Trophoblast cell (in vitro differentiated cells and primary cell): ENCODE measurements at regions not wholly inside any gene's neighbourhood (a gene's known extent, or its start where the extent isn't known, plus 50 kb on each side); places are given as distances from the start of the nearest gene placed in this dataset.

Experiments used
- DNase-seq, 2 donors: peaks; one replicate each; pipeline ENCODE4 v3.0.0-alpha.2; 2016
- H2AFZ ChIP-seq: 2 replicates; pipeline ENCODE4 v1.6.1; 2013; ENCODE audit warnings: low read length, moderate library complexity, mild to moderate bottlenecking; ENCODE audit not compliant: insufficient read depth, poor library complexity
- H2AK5ac ChIP-seq: 2 replicates; pipeline ENCODE4 v1.6.1; 2013; ENCODE audit warnings: mild to moderate bottlenecking, low read length
- H2BK120ac ChIP-seq: 2 replicates; pipeline ENCODE4 v1.6.1; 2013; ENCODE audit warnings: low read length, mild to moderate bottlenecking, moderate library complexity; ENCODE audit not compliant: insufficient read depth, poor library complexity
- H2BK12ac ChIP-seq: 2 replicates; pipeline ENCODE4 v1.6.1; 2013; ENCODE audit warnings: mild to moderate bottlenecking, low read length, moderate library complexity
- H2BK5ac ChIP-seq: 2 replicates; pipeline ENCODE4 v1.6.1; 2013; ENCODE audit warnings: low read length, low read depth, moderate library complexity, mild to moderate bottlenecking; ENCODE audit not compliant: poor library complexity
- H3K14ac ChIP-seq: 2 replicates; pipeline ENCODE4 v1.6.1; 2013; ENCODE audit warnings: mild to moderate bottlenecking, low read length
- H3K18ac ChIP-seq: 2 replicates; pipeline ENCODE4 v1.6.1; 2013; ENCODE audit warnings: mild to moderate bottlenecking, low read length
- H3K23ac ChIP-seq: 2 replicates; pipeline ENCODE4 v1.6.1; 2013; ENCODE audit warnings: low read length
- H3K27ac ChIP-seq: 2 replicates; pipeline ENCODE4 v1.5.1; 2013; ENCODE audit warnings: low read depth, mild to moderate bottlenecking, inconsistent platforms, low read length, moderate library complexity
- H3K27me3 ChIP-seq: 2 replicates; pipeline ENCODE4 v1.6.1; 2013; ENCODE audit warnings: inconsistent platforms, mild to moderate bottlenecking, low read length, moderate library complexity; ENCODE audit not compliant: insufficient read depth
- H3K36me3 ChIP-seq, 2 experiments: 1 replicate in 1 of 2; 2 replicates in 1 of 2; pipeline ENCODE4 v1.6.1; 2013; ENCODE audit warnings: low read length in 2 of 2, mild to moderate bottlenecking in 2 of 2, moderate library complexity in 1 of 2; ENCODE audit not compliant: insufficient read depth in 2 of 2, control insufficient read depth in 1 of 2
- H3K4ac ChIP-seq: 2 replicates; pipeline ENCODE4 v1.6.1; 2013; ENCODE audit warnings: low read depth, mild to moderate bottlenecking, low read length, moderate library complexity
- H3K4me1 ChIP-seq, 2 experiments: 1 replicate in 1 of 2; 2 replicates in 1 of 2; pipeline ENCODE4 v1.6.1; 2013; ENCODE audit warnings: low read length in 2 of 2, mild to moderate bottlenecking in 2 of 2, moderate library complexity in 1 of 2; ENCODE audit not compliant: insufficient read depth in 2 of 2, control insufficient read depth in 1 of 2
- H3K4me2 ChIP-seq: 2 replicates; pipeline ENCODE4 v1.6.1; 2013; ENCODE audit warnings: inconsistent platforms, mild to moderate bottlenecking, low read length, moderate library complexity
- H3K4me3 ChIP-seq: 2 replicates; pipeline ENCODE4 v1.5.1; 2013; ENCODE audit warnings: mild to moderate bottlenecking, low read depth, low read length, inconsistent platforms
- H3K79me1 ChIP-seq: one replicate; pipeline ENCODE4 v1.6.1; 2013; ENCODE audit warnings: low read length
- H3K79me2 ChIP-seq: 2 replicates; pipeline ENCODE4 v1.6.1; 2013; ENCODE audit warnings: low read length, mild to moderate bottlenecking; ENCODE audit not compliant: control insufficient read depth, insufficient read depth, poor library complexity
- H3K9ac ChIP-seq: 2 replicates; pipeline ENCODE4 v1.6.1; 2013; ENCODE audit warnings: mild to moderate bottlenecking, low read length
- H3K9me3 ChIP-seq: 2 replicates; pipeline ENCODE4 v1.6.1; 2013; ENCODE audit warnings: low read depth, mild to moderate bottlenecking, control low read depth, inconsistent platforms, low read length; ENCODE audit not compliant: insufficient read depth
- H4K12ac ChIP-seq: 2 replicates; pipeline ENCODE4 v1.6.1; 2013; ENCODE audit warnings: low read depth, mild to moderate bottlenecking, low read length, moderate library complexity
- H4K8ac ChIP-seq: 2 replicates; pipeline ENCODE4 v1.6.1; 2013; ENCODE audit warnings: low read depth, mild to moderate bottlenecking, low read length, moderate library complexity
- H4K91ac ChIP-seq: one replicate; pipeline ENCODE4 v1.6.1; 2013; ENCODE audit warnings: low read depth, mild to moderate bottlenecking, low read length, moderate library complexity
- WGBS: extraction: QIAGEN DNeasy Blood & Tissue Kit; methylation state at CpG from one replicate; pipeline ENCODE4 v1.1.7; 2013; ENCODE audit warnings: missing lambda C conversion rate; ENCODE audit not compliant: insufficient read length, insufficient coverage; ENCODE audit errors: extremely low coverage; 5-methylcytosine and 5-hydroxymethylcytosine counted together

- Histone ChIP-seq H3K23ac (no peak overlapping the region), H3K27me3 (no peaks in the 10 kb centered on the region), H3K9ac (no peak overlapping the region), H3K18ac (no peak overlapping the region), H2BK5ac (no peak overlapping the region), H2BK12ac (no peak overlapping the region), H4K12ac (no peak overlapping the region), H3K27ac (no peak overlapping the region), H3K9me3 (no peaks in the 10 kb centered on the region), H3K36me3 (no peaks in the 10 kb centered on the region), H2AFZ (no peak overlapping the region), H3K4me1 (peaks cover 3 to 4% of the 10 kb centered on the region in 2 experiments), H3K4me2 (no peak overlapping the region), H2BK120ac (no peak overlapping the region), H3K79me2 (no peaks in the 10 kb centered on the region), H3K14ac (no peak overlapping the region), H3K4ac (no peak overlapping the region), H4K91ac (no peak overlapping the region), H2AK5ac (no peak overlapping the region), H3K4me3 (no peak overlapping the region), H4K8ac (no peak overlapping the region), H3K79me1 (no peaks in the 10 kb centered on the region)
- WGBS, result no CpG with 5 or more reads among the region's 3 CpGs
- no peak for DNase-seq
Measured at GRCh38 chr6:16911088-16911487, 149.8 kb upstream of the ATXN1 start.

- Histone ChIP-seq H2BK120ac (no peak overlapping the region), H3K9ac (no peak overlapping the region), H2BK5ac (no peak overlapping the region), H3K23ac (no peak overlapping the region), H3K18ac (no peak overlapping the region), H3K4ac (no peak overlapping the region), H3K9me3 (no peaks in the 10 kb centered on the region), H3K14ac (no peak overlapping the region), H3K4me3 (no peak overlapping the region), H3K4me1 (peaks cover 3 to 4% of the 10 kb centered on the region in 2 experiments), H4K12ac (no peak overlapping the region), H3K27me3 (no peaks in the 10 kb centered on the region), H4K8ac (no peak overlapping the region), H2AFZ (no peak overlapping the region), H2BK12ac (peak overlapping the region; percentile 53), H3K4me2 (no peak overlapping the region), H3K79me2 (no peaks in the 10 kb centered on the region), H2AK5ac (no peak overlapping the region), H3K36me3 (no peaks in the 10 kb centered on the region), H3K79me1 (no peaks in the 10 kb centered on the region), H4K91ac (no peak overlapping the region), H3K27ac (no peak overlapping the region)
- WGBS, result no CpG with 5 or more reads among the region's 4 CpGs
- no peak for DNase-seq
Measured at GRCh38 chr6:16909658-16910360, 148.5 kb upstream of the ATXN1 start.

- no peak overlapping the region for H3K23ac ChIP-seq
- peaks cover 8 to 9% of the 10 kb centered on the region in 2 experiments for H3K4me1 ChIP-seq
- no peak overlapping the region for H4K12ac ChIP-seq
- WGBS, result no CpG with 5 or more reads among the region's 1 CpG
- no peak overlapping the region for H2BK120ac ChIP-seq
- H4K8ac ChIP-seq, result no peak overlapping the region
- H3K9ac ChIP-seq, result no peak overlapping the region
- H3K4ac ChIP-seq, result no peak overlapping the region
- no peak overlapping the region for H3K18ac ChIP-seq
- no peak overlapping the region for H2BK5ac ChIP-seq
- no peaks in the 10 kb centered on the region for H3K79me2 ChIP-seq
- no peak overlapping the region for H3K27ac ChIP-seq
- no peak overlapping the region for H3K4me2 ChIP-seq
- no peaks in the 10 kb centered on the region for H3K9me3 ChIP-seq
- H3K36me3 ChIP-seq, result no peaks in the 10 kb centered on the region
- no peak overlapping the region for H4K91ac ChIP-seq
- H3K79me1 ChIP-seq, result peaks cover 2% of the 10 kb centered on the region
- DNase-seq, result no peak
- H3K27me3 ChIP-seq, result no peaks in the 10 kb centered on the region
- no peak overlapping the region for H3K4me3 ChIP-seq
- no peak overlapping the region for H2AK5ac ChIP-seq
- H3K14ac ChIP-seq, result no peak overlapping the region
- no peak overlapping the region for H2BK12ac ChIP-seq
- H2AFZ ChIP-seq, result no peak overlapping the region
Measured at GRCh38 chr6:16907991-16908390, 146.7 kb upstream of the ATXN1 start.

GRCh38 chr6:16904957-16905356, 143.7 kb upstream of the ATXN1 start:
- Histone ChIP-seq H2AK5ac (no peak overlapping the region), H3K4me2 (no peak overlapping the region), H3K79me1 (peaks cover 4% of the 10 kb centered on the region), H3K9ac (no peak overlapping the region), H3K4me3 (no peak overlapping the region), H2BK5ac (no peak overlapping the region), H3K18ac (no peak overlapping the region), H3K23ac (no peak overlapping the region), H3K4ac (no peak overlapping the region), H2AFZ (no peak overlapping the region), H3K27me3 (no peaks in the 10 kb centered on the region), H4K8ac (no peak overlapping the region), H3K9me3 (no peaks in the 10 kb centered on the region), H3K36me3 (no peaks in the 10 kb centered on the region), H2BK12ac (no peak overlapping the region), H3K79me2 (no peaks in the 10 kb centered on the region), H3K14ac (no peak overlapping the region), H4K12ac (no peak overlapping the region), H2BK120ac (no peak overlapping the region), H3K27ac (no peak overlapping the region), H3K4me1 (peaks cover 10 to 11% of the 10 kb centered on the region in 2 experiments), H4K91ac (no peak overlapping the region)
- no CpG with 5 or more reads among the region's 6 CpGs for WGBS
- no peak for DNase-seq
